ENCODE measurements at regions not wholly inside any gene's neighbourhood (a gene's known extent, or its start where the extent isn't known, plus 50 kb on each side); places are given as distances from the start of the nearest gene placed in this dataset.

GRCh38 chr5:174172566-174172965 lies 127.1 kb downstream of the NSG2 start:
- no peak for ATAC-seq (ENCODE audit: insufficient number of reproducible peaks, low FRiP score, low read depth)
- no peaks in the 10 kb centered on the region for H3K27me3 ChIP-seq (replicated peaks; ENCODE audit: insufficient read depth)
- H3K4me3 ChIP-seq = no peak overlapping the region
- H3K27ac ChIP-seq = no peak overlapping the region
- no peaks in the 10 kb centered on the region for H3K4me1 ChIP-seq (ENCODE audit: control insufficient read depth in 1 of 2, low read depth in 2 of 2)
- H3K36me3 ChIP-seq = no peaks in the 10 kb centered on the region
- TF ChIP-seq, protein P1, sequence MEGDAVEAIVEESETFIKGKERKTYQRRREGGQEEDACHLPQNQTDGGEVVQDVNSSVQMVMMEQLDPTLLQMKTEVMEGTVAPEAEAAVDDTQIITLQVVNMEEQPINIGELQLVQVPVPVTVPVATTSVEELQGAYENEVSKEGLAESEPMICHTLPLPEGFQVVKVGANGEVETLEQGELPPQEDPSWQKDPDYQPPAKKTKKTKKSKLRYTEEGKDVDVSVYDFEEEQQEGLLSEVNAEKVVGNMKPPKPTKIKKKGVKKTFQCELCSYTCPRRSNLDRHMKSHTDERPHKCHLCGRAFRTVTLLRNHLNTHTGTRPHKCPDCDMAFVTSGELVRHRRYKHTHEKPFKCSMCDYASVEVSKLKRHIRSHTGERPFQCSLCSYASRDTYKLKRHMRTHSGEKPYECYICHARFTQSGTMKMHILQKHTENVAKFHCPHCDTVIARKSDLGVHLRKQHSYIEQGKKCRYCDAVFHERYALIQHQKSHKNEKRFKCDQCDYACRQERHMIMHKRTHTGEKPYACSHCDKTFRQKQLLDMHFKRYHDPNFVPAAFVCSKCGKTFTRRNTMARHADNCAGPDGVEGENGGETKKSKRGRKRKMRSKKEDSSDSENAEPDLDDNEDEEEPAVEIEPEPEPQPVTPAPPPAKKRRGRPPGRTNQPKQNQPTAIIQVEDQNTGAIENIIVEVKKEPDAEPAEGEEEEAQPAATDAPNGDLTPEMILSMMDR (IDR thresholded peaks at IDR 0.05) = no peak
- no peaks in the 10 kb centered on the region for H3K9me3 ChIP-seq
- no peak for DNase-seq (ENCODE audit: low spot score)

DNA sequence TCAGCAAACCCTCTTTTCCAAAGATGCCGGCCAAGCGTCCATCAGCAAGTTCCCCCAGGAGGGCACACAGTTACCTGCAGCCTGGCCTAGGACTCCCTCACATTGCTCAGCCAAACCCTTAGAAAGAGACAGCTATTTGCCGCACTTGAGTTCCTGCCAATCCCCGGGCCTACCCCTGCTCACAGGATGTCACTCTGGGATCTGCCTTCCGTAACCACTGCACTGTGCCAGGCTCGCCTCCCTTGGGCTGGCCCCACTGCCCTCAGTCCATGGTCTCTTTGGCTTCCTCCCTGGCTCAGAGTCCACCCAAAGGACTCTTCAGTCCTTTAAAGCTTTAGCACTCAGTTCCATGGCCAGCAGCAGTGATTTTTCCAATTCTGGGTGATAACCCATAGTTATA lies 128.3 kb downstream of the NSG2 start:
- DNase-seq (ENCODE audit: low spot score) = no peak
- Histone ChIP-seq H3K9me3 (no peaks in the 10 kb centered on the region), H3K27ac (no peak overlapping the region), H3K4me3 (no peak overlapping the region), H3K27me3 (replicated peaks; ENCODE audit: insufficient read depth) (no peaks in the 10 kb centered on the region), H3K4me1 (ENCODE audit: control insufficient read depth in 1 of 2, low read depth in 2 of 2) (no peaks in the 10 kb centered on the region), H3K36me3 (no peaks in the 10 kb centered on the region)
- ATAC-seq (ENCODE audit: insufficient number of reproducible peaks, low FRiP score, low read depth) = no peak
- TF ChIP-seq, protein P1 (IDR thresholded peaks at IDR 0.05) = no peak

- no peaks in the 10 kb centered on the region for H3K36me3 ChIP-seq
- no peak overlapping the region for H3K27ac ChIP-seq
- H3K4me1 ChIP-seq (ENCODE audit: control insufficient read depth in 1 of 2, low read depth in 2 of 2) = no peaks in the 10 kb centered on the region
- DNase-seq (ENCODE audit: low spot score) = no peak
- no peak for ATAC-seq (ENCODE audit: insufficient number of reproducible peaks, low FRiP score, low read depth)
- no peaks in the 10 kb centered on the region for H3K9me3 ChIP-seq
- no peaks in the 10 kb centered on the region for H3K27me3 ChIP-seq (replicated peaks; ENCODE audit: insufficient read depth)
- no peak overlapping the region for H3K4me3 ChIP-seq
- TF ChIP-seq, protein P1 (IDR thresholded peaks at IDR 0.05) = no peak
These were observed 130.3 kb downstream of the NSG2 start for GRCh38 chr5:174175716-174176268.

DNA sequence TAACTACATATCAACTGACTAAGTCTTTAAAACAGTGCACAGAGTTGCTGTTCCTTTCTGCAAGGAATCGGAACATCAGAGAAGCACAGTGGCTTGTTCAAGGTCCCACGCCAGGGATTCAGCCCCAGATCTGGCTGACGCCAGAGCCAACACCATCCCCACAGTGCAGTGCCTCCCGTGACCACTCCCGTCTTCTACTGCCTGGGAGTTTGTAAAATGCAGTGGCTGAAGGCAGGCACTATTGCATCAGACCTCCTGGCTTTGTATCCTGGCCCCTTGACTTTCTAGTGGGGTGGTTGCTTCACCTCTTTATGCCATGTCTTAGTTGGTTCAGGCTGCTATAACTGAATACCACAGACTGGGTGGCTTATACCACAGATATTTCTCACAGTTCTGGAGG lies 131.0 kb downstream of the NSG2 start:
- Histone ChIP-seq H3K9me3 (no peaks in the 10 kb centered on the region), H3K4me1 (ENCODE audit: control insufficient read depth in 1 of 2, low read depth in 2 of 2) (no peaks in the 10 kb centered on the region), H3K27me3 (replicated peaks; ENCODE audit: insufficient read depth) (no peaks in the 10 kb centered on the region), H3K36me3 (no peaks in the 10 kb centered on the region), H3K4me3 (no peak overlapping the region), H3K27ac (no peak overlapping the region)
- TF ChIP-seq, protein P1 (IDR thresholded peaks at IDR 0.05) = no peak
- ATAC-seq (ENCODE audit: insufficient number of reproducible peaks, low FRiP score, low read depth) = no peak
- DNase-seq (ENCODE audit: low spot score) = no peak

DNA sequence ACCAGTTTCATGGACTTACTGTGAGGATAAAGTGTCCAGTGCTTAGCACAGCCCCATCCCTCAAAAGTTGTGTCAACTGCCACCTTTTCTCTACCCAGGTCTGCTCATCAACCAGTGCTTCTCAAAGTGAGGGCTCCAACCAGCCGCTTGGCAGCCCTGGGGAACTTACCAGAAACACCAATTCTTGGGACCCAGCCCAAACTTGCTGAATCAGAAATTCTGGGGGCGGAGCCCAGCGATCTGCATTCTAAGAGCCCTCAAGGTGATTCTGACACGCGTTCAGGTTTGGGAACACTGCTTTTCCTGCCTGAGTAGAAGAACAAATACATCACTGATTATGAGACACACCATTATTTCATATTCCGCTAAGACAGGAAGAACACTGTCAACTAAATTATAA lies 132.0 kb downstream of the NSG2 start:
- ATAC-seq (ENCODE audit: insufficient number of reproducible peaks, low FRiP score, low read depth) (no peak), DNase-seq (ENCODE audit: low spot score) (no peak)
- H3K4me1 ChIP-seq (ENCODE audit: control insufficient read depth in 1 of 2, low read depth in 2 of 2) = no peaks in the 10 kb centered on the region
- TF ChIP-seq, protein P1 (IDR thresholded peaks at IDR 0.05) = no peak
- H3K27ac ChIP-seq = no peak overlapping the region
- H3K4me3 ChIP-seq = no peak overlapping the region
- H3K36me3 ChIP-seq = no peaks in the 10 kb centered on the region
- H3K9me3 ChIP-seq = no peaks in the 10 kb centered on the region
- H3K27me3 ChIP-seq (replicated peaks; ENCODE audit: insufficient read depth) = no peaks in the 10 kb centered on the region

Measured in thoracic aorta (tissue), 2 donors.